Astrocyte (in vitro differentiated cells and primary cell): ENCODE measurements at regions not wholly inside any gene's neighbourhood (a gene's known extent, or its start where the extent isn't known, plus 50 kb on each side); places are given as distances from the start of the nearest gene placed in this dataset.

ENCODE experiments used
- CTCF ChIP-seq: IDR thresholded peaks from 2 replicates; pipeline ENCODE4 v1.5.1; 2011; ENCODE audit warnings: low read depth, mild to moderate bottlenecking, inconsistent platforms, low read length, moderate library complexity; ENCODE audit not compliant: insufficient read depth
- EZH2 ChIP-seq: IDR thresholded peaks from 2 replicates; pipeline ENCODE4 v1.6.1; 2012; ENCODE audit warnings: mild to moderate bottlenecking, low read length, inconsistent platforms; ENCODE audit not compliant: insufficient read depth

GRCh38 chr14:53473480-53473879, 320.4 kb upstream of the DDHD1 start:
- TF ChIP-seq CTCF: no peak
- no peak for TF ChIP-seq EZH2
